ENCODE measurements at regions not wholly inside any gene's neighbourhood (a gene's known extent, or its start where the extent isn't known, plus 50 kb on each side); places are given as distances from the start of the nearest gene placed in this dataset.

DNA sequence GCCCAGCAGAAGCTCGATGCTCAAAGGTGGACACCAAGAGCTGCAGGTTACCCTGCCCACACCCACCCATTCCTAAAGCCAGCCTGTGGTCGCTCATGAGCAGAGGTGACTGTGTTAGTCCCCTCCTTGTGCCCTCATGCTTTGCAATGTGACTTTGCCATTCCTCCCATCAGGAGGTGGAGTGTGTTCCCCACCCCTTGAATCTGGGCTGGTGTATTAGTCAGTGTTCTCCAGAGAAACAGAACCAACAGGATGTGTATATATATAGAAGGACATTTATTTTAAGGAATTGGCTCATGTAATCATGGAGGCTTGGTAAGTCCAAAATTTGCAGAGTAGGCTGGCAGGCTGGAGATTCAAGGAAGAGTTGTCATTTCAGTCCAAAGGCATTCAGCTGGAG lies 54.4 kb upstream of the RNF24 start:
- no peak for DNase-seq

DNA sequence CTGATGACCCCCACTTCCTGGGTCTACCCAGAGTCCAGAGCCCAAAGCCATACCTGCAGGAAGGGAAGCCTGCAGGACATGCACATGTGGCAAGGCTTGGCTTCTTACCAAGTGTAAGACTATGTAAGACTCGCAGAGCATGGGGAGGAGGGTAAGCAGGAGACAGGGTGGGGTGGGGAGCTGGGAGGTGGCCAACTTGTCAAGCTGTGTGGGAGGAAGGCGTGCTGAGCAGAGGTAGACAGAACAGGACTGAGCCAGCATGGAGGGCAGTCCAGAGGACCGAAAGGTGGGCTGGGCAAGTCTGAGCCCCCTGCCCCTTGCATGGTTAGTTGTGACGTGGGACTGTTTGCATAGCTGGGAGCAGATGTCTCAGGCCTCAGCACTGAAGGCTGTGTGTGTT lies 53.4 kb upstream of the RNF24 start:
- peak; percentile 87 for DNase-seq

DNA sequence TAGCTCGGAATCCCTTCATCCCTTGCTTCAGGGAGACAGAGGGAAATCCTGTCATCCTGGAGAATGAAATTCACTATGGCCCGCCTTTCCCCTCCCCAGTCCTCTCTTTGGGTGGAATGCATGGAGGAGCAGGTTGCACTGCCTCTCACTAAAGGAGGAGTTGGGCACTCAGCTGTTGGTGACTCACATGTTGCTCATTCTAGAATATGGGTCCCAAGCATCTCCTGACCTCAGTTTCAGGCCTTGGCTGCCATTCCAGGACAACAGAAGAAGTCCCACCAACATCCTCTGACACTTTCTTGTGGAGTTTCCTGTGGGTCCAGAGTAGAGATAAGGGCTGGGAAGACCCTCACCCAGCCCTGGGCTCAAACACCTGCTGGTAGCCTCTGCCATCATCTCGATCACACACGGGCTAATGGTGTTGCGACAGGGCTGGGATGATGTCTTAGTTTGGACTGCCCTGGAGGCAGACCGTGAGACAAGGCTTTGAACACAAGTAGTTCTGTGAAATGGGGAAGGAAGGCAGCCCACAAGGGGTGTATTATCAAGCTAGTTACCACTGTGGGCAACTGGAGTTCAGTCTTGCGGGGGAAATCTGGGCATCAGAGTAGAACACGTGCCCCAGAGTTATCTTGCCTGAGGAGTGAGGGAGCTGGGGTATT lies 52.4 kb upstream of the RNF24 start:
- DNase-seq = peak; percentile 77

DNA sequence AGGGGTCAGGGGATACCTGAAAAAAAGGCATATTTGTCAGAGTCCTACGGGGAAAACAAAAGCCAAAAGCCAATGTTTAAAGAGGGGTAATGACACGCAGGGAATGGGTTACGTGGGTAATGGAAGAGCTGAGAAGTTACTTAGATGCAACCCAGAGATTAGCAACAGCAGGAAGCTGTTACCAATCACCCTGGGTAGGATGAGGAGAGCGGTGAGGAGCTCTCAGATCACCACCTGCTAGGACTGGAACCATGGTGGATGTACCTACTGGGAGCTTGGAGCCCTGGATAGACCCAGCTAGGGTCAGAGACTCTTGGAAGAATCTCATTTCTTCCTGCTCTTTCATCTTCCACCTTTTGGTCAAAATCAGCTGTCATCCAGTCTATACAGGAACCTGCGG lies 51.2 kb upstream of the RNF24 start:
- no peak for DNase-seq

DNA sequence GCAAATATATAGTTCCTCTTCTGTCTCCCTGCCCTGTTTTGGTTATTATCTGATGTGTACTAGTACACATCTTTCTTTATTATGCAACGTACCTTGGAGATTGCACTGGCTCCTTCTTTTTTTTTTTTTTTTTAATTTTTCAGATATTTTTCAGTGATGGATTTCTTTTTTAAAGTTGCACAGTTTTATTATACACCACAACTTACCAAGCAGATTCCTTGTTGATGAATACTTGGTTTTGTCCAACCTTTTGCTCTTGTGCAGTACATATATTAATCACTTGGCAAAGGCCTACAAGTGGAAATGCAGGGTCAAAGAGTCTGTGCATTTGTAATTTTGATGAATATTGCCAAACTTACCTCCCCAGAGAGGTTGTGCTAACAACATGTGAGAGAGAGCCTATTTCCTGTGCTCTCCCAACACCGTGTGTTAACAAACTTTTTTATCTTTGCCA lies 50.1 kb upstream of the RNF24 start:
- DNase-seq = peak; percentile 76

All from hematopoietic multipotent progenitor cell treated with erythropoietin and hydrocortisone succinate and interleukin-3 and kit ligand, for 4 days (in vitro differentiated cells).